Neural progenitor cell (in vitro differentiated cells): ENCODE measurements at regions not wholly inside any gene's neighbourhood (a gene's known extent, or its start where the extent isn't known, plus 50 kb on each side); places are given as distances from the start of the nearest gene placed in this dataset.

Experiments used
- EZH2 ChIP-seq: fragments of 200-600 bp; sonication (generic); IDR thresholded peaks from 2 replicates; pipeline ENCODE4 v1.6.1; 2017; ENCODE audit warnings: antibody characterized with exemption, mild to moderate bottlenecking, moderate library complexity
- EZH2phosphoT487 ChIP-seq: fragments of 200-600 bp; sonication (generic); IDR thresholded peaks from 2 replicates; pipeline ENCODE4 v1.6.1; 2017; ENCODE audit warnings: antibody characterized with exemption
- TF ChIP-seq, protein P1 (sequence below): fragments of 200-600 bp; sonication (generic); IDR thresholded peaks from 2 replicates; pipeline ENCODE4 v1.5.1; 2017; ENCODE audit warnings: antibody characterized with exemption, mild to moderate bottlenecking

DNA sequence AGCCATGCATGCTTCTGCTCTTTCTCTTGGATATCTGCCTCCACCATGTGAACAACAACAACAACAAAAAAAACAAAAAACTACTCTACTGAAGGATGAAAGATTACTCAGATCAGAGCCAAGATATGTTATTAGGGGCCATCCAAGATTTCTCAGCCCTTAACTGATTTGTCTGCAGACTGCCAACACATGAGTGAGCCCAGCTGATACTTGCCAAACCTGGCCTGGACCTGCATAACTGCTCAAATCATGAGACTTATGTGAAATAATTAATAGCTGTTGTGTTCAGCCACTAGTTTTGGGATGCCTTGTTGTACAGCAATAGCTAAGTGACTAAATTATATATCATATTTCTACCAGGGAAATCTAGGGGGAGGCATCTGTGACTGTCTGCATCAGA lies 334.5 kb upstream of the SORCS1 start:
- TF ChIP-seq, protein P1, sequence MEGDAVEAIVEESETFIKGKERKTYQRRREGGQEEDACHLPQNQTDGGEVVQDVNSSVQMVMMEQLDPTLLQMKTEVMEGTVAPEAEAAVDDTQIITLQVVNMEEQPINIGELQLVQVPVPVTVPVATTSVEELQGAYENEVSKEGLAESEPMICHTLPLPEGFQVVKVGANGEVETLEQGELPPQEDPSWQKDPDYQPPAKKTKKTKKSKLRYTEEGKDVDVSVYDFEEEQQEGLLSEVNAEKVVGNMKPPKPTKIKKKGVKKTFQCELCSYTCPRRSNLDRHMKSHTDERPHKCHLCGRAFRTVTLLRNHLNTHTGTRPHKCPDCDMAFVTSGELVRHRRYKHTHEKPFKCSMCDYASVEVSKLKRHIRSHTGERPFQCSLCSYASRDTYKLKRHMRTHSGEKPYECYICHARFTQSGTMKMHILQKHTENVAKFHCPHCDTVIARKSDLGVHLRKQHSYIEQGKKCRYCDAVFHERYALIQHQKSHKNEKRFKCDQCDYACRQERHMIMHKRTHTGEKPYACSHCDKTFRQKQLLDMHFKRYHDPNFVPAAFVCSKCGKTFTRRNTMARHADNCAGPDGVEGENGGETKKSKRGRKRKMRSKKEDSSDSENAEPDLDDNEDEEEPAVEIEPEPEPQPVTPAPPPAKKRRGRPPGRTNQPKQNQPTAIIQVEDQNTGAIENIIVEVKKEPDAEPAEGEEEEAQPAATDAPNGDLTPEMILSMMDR: no peak
- TF ChIP-seq EZH2 (no peak), EZH2phosphoT487 (no peak)
